Naive B cell (primary cell): ENCODE measurements at regions not wholly inside any gene's neighbourhood (a gene's known extent, or its start where the extent isn't known, plus 50 kb on each side); places are given as distances from the start of the nearest gene placed in this dataset.

Experiments used
- ATAC-seq, 2 donors: fragments of 150-1000 bp; cut with Tn5 transposase; 2 replicates each; pipeline ENCODE4 v1.10.0; 2021; ENCODE audit warnings: low read depth in 2 of 2, mild to moderate bottlenecking in 2 of 2, moderate library complexity in 2 of 2
- DNase-seq: peaks from one replicate; pipeline ENCODE4 v3.0.0; 2022
- H3K27ac Mint-ChIP-seq, 6 donors: one replicate each; pipeline ENCODE4 v1.8.0; 2020 to 2022; ENCODE audit warnings: mild to moderate bottlenecking in 6 of 6, mixed read lengths in 6 of 6, moderate library complexity in 5 of 6, inconsistent platforms in 2 of 6
- H3K27me3 Mint-ChIP-seq, 3 donors: one replicate each; pipeline ENCODE4 v1.8.0; 2021 to 2022; ENCODE audit warnings: mixed read lengths in 3 of 3, mild to moderate bottlenecking in 1 of 3
- H3K36me3 Mint-ChIP-seq, 2 donors: one replicate each; pipeline ENCODE4 v1.8.0; 2020 to 2022; ENCODE audit warnings: mixed read lengths in 2 of 2, inconsistent platforms in 1 of 2, mild to moderate bottlenecking in 1 of 2
- H3K4me1 Mint-ChIP-seq, 3 donors: one replicate each; pipeline ENCODE4 v1.8.0; 2020 to 2022; ENCODE audit warnings: mixed read lengths in 3 of 3, inconsistent platforms in 1 of 3, mild to moderate bottlenecking in 1 of 3, moderate library complexity in 1 of 3
- H3K4me3 Mint-ChIP-seq, 8 donors: one replicate each; pipeline ENCODE4 v1.8.0; 2020 to 2022; ENCODE audit warnings: mild to moderate bottlenecking in 8 of 8, mixed read lengths in 8 of 8, moderate library complexity in 8 of 8, inconsistent platforms in 2 of 8
- H3K9me3 Mint-ChIP-seq, 7 donors: one replicate each; pipeline ENCODE4 v1.8.0; 2020 to 2022; ENCODE audit warnings: mixed read lengths in 7 of 7, mild to moderate bottlenecking in 5 of 7, inconsistent platforms in 2 of 7, moderate library complexity in 1 of 7

- ATAC-seq (peak in 1 of 2 donors; percentile 57), DNase-seq (no peak)
- Mint-ChIP-seq H3K9me3 (peaks cover 0 to 6% (median 0%) of the 10 kb centered on the region in 7 donors), H3K27ac (no peak overlapping the region), H3K4me1 (peaks cover 6 to 20% (median 6%) of the 10 kb centered on the region in 3 donors), H3K36me3 (no peaks in the 10 kb centered on the region), H3K4me3 (peak overlapping the region in 1 of 8 donors; percentile 15), H3K27me3 (no peaks in the 10 kb centered on the region)
Observed at GRCh38 chr6:7960848-7961247, 50.3 kb upstream of the TXNDC5 start.
